NCI-H226 (cell line): ENCODE measurements at regions not wholly inside any gene's neighbourhood (a gene's known extent, or its start where the extent isn't known, plus 50 kb on each side); places are given as distances from the start of the nearest gene placed in this dataset.

Experiments used
- DNase-seq: peaks from one replicate; pipeline ENCODE4 v3.0.0-alpha.2; 2015

DNA sequence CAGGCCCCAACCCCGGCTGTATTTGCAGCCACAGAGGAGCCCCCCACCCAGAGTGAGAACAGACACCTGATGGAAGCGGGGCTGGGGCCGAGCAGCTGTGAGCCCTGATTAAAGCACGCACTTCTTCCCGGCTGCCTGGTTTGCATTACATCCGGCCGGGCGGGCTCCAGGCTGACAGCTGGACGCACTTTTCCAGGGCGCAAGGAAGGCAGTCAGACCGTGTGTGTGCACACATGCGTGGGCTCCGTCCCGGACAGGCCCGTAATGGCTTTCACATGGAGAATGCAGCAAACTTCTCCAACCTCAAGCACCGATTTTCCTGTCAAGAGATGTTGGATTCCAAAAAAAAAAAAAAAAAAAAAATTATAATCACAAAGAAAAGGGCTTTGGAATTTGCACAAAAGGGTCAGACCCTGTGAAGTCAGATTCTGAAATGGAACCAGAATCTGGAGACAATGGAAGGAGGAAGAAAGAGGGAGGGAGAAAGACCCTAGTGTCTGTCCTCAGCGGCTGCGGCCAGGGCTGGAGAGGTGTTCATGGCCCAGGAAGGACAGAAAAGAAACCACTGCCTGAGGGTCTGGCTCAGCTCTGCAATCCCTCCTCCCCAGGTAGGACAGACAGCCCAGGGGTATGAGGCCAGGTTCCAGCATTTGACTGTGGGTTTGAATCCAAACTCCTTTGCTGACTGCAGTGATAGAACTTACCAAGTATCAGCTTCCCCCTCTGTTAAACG lies 365.5 kb downstream of the MN1 start:
- no peak for DNase-seq

DNA sequence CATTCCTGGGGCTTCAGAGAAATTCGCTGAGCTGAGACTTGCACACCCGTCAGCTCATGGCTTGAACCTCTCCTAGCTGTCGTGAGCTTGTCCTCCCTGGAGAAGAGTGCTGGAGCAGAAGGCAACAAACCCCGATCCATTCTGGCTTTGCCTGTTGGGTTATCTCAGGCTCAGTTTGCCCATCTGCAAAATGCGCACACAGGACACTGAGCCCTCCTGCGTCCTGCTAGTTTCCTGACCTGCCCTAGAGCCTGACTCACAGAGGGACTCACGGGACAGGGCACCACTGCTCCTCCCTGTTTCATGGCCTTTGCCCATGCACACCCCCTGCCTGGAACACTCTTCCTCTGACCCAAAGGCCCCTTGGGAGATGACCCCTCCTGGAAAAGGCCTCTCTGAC lies 365.0 kb downstream of the MN1 start:
- no peak for DNase-seq

DNA sequence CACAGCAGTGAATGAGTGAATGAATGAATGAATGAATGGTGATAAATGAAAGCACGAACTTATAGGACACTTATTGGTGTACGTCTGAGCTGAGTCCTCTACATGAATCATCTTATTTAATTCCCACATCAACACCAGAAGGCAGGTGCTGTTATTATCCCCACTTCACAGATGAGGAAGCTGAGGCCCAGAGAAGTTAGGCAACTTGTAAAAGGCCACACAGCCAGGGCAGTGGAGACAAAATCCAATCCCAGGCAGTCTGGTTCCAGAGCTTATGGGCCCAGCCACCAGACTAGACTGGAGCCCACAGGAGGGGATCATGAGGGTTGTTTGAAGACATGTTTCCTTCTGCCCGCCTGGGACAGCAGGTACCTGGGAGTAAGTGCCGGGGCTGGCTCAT lies 364.0 kb downstream of the MN1 start:
- DNase-seq, result no peak

DNA sequence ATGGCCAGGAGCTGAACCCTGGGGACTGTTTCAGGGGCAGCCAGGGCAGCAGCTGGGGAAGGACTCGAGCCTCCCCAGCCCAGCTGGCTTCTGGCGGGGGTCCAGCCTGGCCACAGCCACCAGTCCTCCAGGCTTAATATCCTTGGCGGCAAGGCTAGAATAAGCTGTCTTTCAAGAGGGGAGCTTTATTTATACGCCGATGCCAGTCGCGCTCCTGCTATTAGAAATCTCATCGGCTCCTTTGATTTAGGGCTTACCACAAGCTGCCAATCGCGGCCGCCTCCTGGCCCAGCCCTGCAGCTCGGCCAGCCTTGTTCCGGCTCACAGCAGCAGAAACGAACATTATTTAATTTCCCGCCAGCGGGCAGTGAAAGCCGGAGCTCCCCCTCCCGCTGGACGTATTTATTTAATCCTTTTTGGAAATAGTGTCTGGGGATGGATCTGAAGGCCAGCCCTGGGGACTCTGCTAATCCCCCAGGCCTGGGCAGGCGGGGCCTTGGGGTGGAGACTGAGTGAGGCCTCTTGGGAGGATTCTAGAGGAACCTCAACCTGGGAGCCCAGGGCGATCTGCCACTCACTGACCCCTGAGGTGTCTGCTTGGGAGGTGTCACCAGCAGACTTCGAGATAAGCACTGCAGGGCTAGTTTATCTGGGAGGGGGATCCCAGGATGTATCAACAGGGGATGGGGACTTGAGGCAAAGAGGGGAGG lies 363.1 kb downstream of the MN1 start:
- no peak for DNase-seq

DNA sequence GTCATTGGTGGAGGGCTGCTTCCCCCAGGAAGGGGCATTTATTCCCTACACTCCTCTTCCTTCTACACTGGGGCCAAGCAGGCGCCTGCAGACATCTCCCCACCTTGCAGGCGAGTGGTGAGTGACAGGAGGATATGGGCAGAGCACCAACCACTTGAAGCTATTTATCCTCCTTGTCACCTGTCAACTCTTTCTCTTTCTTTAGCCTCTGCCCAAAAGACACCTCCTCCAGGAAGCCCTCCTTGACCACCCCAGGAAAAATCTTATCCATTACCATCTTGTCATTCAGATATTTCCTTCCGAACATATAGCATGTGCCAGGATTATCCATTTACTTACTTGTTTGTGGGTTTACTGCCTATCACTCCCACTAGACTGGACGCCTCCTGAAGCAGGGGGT lies 362.4 kb downstream of the MN1 start:
- no peak for DNase-seq

DNA sequence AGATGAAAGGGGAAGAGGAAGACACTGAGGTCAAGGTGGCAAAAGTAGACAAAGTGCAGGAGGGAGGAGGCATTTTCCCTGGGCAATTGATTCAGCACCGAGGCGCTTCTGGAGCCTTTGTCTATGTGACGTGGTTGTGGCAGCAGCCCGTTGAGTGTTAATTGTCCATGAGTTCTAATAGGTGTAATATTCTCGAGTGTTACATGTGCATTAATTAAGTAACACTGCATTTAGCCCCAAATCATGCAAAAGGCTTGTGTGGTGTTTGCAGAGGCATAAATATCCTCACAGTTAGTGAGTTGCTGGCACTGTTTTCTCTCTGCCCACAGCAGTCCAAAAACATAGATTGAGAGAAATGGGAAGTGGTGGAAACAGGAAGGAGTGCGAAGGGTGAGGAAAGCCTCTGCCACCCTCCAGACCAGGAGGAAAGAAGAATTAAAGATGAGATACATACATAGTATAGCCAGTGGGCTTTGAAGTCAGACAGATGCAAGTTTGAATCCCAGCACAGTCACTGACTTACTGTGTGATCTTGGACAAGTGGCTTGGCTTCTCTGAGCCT lies 361.2 kb downstream of the MN1 start:
- DNase-seq, result no peak

DNA sequence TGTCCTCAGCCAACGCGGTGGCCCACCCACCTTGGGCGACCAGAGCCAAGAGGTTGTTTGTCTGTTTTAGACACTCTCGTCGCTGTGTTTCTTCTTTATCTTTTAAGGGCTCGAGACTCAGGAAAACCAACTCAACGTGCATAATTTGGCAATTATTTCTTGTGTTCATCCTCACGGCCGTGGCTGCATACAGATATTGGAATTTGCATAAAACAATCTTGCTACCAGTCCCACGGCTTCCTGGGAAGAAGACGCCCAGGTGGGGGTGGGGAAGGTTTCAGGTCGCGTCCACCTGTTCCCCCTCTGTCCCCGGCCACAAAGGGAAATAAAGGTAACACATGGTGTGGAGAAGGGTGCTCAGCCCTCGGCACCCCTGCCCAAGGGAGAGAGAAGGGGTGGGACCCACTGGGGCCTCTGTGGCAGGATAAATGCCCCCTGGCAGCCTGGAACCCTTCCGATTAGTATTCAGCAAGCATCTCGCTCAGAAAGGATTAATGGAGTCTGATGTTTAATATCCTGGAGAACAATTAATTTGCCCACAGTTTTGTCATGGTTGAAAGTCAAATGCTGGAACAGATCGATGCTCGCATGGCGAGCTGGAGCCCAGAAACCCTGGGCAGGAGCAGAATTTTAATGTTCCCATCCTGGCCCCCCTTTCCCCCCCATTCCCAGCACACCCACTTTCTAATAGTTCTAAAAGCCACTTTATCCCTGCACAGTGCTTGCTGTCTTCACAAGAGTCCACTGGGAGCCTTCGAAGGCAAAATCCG lies 359.7 kb downstream of the MN1 start:
- no peak for DNase-seq

DNA sequence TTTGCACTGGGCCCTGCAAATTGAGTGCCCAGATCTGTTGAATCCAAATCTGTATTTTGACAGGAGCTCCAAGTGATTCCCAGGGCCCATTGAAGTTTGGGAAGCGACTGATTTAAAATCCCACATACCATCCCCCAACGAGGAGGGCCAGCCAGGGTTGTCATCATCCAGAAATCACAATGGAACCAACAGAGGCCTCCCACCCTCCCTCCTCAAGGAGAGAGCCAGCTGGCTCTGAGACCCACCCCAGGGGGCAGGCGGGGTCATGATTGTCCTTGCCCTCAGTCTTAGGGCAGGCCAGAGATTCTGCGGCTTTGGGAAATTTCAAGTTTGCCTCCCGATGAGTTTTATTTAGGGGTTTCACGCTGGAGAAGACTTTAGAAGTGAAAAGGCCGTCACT lies 358.2 kb downstream of the MN1 start:
- DNase-seq, result no peak

DNA sequence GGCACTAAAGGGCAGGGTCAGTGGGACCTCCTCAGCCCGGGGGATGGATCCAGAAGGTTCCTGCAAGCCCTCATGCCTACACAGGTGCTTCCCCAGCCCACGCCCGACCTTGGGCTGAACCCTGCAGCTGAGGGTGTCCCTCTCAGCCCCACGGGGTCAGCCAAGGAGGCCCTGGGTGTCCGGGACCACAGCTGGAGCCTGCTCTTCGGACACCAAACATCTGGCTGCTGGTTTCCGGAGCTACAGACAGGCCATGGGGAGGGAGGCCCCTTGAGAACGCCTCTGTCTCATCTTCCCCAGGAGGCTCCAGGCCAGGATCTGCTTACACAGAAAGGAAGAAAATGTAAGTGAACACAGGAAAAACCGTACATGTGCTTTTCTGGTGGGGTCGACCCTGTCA lies 355.7 kb downstream of the MN1 start:
- no peak for DNase-seq

DNA sequence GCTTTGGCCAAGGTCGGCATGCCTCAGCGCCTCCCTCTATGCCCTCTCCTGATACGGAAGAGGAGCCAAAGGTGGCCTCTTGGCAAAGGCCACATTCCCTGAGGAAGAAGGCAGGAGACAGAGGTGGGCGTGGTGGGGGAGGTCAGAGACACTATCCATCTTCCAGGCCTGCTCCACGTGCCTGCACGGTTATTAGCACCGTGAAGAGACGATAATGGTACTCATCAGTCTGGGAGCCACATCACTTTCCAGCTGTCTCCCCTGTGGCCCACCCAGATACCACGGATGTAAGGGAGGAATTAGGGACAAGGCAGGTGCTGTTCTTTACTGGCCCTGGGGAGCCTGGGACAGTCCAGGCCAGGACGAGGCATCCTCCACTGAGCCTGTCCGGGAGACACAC lies 354.3 kb downstream of the MN1 start:
- DNase-seq, result no peak

DNA sequence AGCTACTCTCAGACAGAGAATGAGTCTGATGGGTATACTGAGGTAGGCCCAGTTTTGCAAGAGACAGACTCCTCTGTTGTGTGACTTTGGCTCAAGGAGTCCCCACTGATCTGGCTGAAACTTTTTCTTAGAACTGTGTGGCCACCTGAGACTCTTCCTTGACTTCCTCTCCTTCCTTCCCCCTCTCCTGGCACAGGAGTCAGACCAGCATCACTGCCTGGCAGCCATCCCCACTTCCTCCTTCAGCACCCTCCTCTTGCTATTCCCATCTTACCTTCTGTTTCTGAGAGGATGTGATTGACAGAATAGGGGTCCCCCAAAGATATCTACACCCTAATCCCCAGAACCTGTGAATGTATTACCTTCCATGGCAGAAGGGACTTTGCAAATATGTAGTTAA lies 351.1 kb downstream of the MN1 start:
- DNase-seq, result no peak

DNA sequence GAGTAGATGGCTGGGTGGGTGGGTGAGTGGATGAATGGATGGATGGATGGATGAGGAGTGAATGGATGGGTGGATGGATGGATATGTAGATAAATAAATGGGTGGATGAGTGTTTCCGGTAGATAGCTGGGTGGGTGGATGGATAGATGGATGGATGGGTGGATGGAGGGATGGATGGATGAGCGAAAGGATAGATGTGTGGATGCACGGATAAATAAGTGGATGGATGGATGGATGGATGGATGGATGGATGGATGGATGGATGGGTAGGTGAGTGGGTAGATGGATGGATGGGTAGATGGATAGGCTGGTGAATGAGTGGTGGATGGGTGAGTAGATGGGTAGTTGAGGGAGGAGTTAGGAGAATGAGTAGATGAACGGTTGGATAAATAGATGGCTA lies 349.3 kb downstream of the MN1 start:
- DNase-seq, result no peak

DNA sequence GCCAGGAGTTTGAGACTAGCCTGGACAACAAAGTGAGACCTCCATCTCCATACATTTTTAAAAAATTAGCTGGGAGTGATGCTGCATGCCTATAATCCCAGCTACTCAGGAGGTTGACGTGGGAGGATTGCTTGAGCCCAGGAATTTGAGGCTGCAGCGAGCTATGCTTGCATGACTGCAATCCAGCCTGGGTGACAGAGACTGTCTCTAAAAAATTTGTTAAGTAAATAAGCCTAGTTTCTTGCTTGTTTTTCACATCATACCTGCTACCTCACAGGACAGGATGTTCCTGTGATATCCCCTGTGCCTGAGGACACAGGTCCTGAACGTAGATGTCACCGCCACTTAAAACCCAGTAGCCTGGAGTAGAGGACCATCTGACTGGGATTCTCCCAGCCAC lies 348.6 kb downstream of the MN1 start:
- no peak for DNase-seq

DNA sequence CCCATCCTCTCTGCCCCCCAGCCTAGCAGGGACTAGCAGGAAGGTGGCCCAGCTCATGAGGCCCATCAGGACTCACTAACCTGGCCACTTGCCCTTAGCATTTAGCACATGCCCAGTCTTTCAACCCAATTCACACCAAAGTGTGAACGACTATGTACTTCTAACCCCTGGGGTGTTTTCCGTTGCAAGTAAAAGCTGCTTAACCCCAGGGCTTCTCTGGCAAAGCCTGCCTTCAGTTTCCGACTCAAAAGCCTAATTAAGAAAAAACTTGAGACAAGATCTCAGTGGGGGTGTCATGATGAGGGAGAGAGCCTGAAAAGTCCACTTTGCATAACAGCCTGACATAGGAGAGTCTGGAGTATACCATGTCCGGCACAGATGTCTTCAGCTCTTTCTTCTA lies 347.8 kb downstream of the MN1 start:
- DNase-seq, result no peak

DNA sequence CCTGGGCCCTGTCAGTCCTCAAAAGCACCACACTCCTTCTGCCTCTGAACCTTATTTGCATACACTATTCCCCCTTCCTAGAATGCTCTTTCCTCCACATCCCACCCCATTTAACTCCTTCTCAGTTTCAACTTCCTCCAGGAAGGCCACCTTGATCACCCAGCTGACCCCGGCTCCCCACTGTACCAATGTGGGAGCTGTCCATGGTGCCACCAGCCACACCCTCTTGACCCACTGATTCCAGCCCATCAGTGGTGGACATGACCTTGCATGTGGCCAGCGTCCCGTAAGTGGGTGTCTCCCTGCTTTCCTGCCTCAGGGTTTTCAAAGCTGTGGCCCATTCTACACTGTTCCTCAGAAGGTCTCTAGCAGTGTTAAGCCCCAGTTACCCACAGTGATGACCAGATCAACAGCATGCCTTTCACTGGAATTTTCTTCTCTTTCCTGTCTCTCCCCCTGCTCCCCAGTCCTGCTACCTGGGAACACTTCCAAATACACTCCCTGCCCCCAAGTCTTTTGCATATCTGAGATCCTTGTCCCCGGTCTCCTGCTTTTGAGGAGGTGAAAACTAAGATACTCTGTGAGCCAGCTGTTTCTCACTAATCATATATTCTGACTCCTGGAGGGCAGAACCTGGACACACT lies 346.6 kb downstream of the MN1 start:
- DNase-seq, result peak; percentile 26

DNA sequence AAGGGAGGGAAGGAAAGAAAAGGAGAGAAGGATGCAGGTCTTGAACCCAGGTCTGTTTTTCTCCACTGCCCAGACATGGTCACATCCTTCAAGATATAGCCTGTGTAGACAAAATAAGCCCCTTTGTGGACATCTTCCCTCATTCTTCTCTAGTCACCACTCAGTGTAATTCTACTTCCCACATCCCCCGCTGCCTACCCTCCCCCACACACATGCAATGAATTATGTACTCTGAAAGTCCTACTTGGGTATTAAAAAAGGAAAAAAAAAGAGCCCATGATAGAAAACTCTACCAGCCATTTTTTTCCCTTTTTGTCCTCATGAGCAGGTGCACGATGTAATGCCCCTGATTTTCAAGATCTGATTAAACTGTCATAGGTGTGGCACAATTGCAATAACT lies 346.0 kb downstream of the MN1 start:
- no peak for DNase-seq

DNA sequence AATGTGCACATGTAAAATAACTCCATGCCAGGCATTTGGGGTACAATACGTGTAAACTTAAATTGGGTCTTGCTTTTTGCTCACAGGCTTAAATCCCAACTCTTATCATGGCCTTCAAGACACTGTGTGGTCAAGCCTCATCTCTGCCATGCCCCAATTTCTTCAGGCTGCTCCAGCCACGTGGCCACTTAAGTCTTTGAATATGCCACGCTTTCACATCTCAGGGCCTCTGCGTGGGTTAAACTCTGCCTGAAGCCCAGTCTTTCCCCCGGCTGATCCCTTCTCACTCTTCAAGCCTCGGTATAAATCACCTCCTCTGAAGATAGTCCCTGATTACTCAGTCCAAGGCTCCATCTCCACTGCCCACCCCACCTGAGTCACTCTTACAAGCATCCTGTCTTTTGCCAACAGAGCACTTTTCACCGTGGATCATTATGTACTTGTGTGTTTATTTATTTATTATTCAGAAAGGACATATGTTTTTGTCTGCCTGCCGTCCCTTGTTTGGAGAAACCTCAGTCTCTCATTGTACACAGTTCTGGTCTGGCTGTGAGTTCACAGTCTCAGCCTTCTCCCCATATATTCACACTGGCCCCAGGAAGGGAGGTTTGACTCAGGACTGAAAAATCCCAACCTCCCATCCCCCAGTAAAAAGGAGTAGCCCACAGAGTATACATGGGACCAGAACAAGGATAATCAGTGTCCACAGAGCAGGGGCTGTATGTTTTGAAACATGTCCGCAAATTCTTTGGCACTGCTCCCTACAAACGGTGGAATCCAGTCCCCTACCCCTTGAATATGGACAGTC lies 344.7 kb downstream of the MN1 start:
- DNase-seq, result peak; percentile 77

DNA sequence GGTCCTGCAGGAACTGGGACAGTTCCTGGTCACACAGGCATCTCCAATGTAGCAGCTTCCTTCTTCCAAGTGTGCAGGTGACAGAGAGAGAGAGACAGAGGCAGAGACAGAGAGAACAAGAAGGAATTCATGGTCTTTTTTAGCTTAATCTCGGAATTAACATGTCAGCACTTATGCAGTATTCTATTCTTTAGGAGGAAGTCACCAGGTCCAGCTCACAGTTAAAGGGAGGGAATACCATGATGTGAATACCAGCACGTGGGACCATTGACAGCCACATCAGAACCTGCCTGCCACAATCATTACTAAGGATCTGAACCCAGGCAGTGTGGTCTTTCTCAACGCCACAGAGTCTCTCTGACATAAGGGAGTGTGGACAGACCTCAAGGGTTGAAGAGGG lies 341.6 kb downstream of the MN1 start:
- no peak for DNase-seq

DNA sequence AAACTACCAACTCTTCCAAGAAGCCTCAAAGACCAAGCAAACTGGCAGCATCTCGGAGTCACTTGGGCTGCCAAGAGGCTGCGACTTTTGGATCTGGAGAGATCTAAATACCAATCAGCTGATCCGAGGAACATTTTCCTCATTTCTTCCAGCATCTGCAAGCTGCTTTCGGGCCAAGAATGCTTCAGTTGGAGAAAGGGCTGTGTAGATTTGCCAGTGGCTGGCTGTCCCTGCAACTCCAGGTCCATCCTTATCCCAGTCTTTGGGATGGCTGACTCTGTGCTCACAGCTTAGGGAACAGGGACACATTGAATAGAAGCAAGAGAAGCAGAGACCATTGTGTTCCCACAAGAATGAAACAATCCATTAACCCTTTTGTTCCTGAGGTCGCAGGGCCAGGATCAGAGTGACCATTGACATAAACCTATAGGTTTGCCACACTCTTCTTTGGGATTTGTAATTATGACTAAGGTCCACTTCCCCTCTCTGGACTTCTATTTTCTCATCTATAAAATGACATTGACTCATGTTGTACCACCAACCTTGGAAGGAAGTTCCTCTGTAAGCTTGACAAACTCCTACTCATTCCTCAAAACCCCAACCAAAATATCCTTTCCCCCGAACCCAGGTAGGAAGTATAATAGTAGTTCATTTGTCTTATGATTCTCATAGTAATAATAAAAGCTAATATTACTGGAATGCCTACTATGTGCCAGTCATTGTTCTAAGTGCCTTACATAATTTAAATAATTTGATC lies 340.8 kb downstream of the MN1 start:
- no peak for DNase-seq

DNA sequence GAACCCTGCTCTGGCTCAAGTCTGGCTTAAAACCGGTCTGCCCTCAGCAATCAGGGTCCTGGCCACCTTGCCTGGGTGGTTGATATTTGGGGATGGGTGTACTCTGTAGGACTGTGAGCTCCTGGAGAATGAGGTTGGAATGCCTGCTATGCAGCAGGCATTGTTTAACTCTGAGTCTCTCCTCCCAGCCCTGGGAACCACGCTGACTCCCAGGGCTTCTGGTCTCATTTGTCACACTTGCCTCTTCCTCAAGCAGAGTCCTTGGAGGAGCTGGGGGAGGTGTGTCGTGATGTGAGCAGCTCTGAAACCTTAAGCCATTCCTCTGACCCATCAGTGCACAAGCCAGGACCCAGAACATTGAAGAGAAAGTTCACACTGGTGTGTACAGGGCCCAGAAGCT lies 340.1 kb downstream of the MN1 start:
- DNase-seq, result peak; percentile 79

DNA sequence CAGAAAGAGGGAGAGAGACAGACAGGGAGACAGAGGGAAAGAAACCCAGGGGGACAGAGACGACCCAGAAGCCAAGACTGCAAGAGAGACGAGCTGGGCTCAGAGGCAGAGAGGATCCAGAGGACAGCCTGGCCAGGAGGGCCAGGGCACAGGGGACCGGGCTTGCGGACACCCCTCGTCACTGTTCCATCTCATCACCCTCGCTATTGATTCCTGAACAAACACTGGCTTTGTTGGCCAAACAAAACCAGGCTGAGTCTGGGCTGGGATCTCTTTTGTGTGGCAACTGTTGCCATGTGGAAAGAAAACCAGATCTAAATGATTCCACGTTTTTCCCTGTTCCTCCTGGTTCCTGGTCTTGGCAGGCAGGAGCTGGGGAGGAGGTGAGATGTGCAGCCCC lies 339.4 kb downstream of the MN1 start:
- no peak for DNase-seq
